Esophagus muscularis mucosa (tissue), 4 donors: ENCODE measurements at regions not wholly inside any gene's neighbourhood (a gene's known extent, or its start where the extent isn't known, plus 50 kb on each side); places are given as distances from the start of the nearest gene placed in this dataset.
"Not testable (repeated sequence)": the region's sequence is repeated elsewhere in the genome, so short reads cannot be mapped to it uniquely, and the experiment has no call there.

Experiments used
- DNase-seq: peaks from one replicate; pipeline ENCODE4 v3.0.0-alpha.2; 2017; ENCODE audit errors: extremely low spot score
- H3K27ac ChIP-seq, 4 donors: fragments of 200-600 bp; sonication (generic); replicated peaks in 1 of 4; 1 replicate in 3 of 4; 2 replicates in 1 of 4; pipeline ENCODE4 v1.5.1; 2016 to 2019; ENCODE audit warnings: mild to moderate bottlenecking in 1 of 4
- H3K27me3 ChIP-seq, 4 donors: fragments of 200-600 bp; sonication (generic); one replicate each; pipeline versions ENCODE4 v1.5.1 to v1.6.0; 2016 to 2019
- H3K36me3 ChIP-seq, 4 donors: fragments of 200-600 bp; sonication (generic); one replicate each; pipeline ENCODE4 v1.5.1; 2016 to 2019
- H3K4me1 ChIP-seq, 4 donors: fragments of 200-600 bp; sonication (generic); one replicate each; pipeline ENCODE4 v1.5.1; 2016 to 2019
- H3K4me3 ChIP-seq, 4 donors: fragments of 200-600 bp; sonication (generic); 1 replicate in 2 of 4; 2 replicates in 2 of 4; pipeline ENCODE4 v1.5.1; 2016 to 2019; ENCODE audit warnings: mild to moderate bottlenecking in 4 of 4, moderate library complexity in 1 of 4
- H3K9me3 ChIP-seq, 4 donors: fragments of 200-600 bp; sonication (generic); 1 replicate in 3 of 4; 2 replicates in 1 of 4; pipeline ENCODE4 v1.5.1; 2016 to 2019
- CTCF ChIP-seq, 3 experiments: fragments of 200-600 bp in 2 of 3; fragments of 450-650 bp in 1 of 3; sonication (generic) in 2 of 3; IDR thresholded peaks; one replicate each; pipeline ENCODE4 v1.5.1; 2017 to 2019; ENCODE audit warnings: antibody characterized with exemption in 3 of 3, mild to moderate bottlenecking in 2 of 3, moderate library complexity in 1 of 3
- EP300 ChIP-seq: sonication (generic); formaldehyde crosslinking; IDR thresholded peaks from one replicate; pipeline ENCODE4 v1.6.1; 2017; ENCODE audit warnings: antibody characterized with exemption
- POLR2A ChIP-seq: fragments of 450-650 bp; IDR thresholded peaks from one replicate; pipeline ENCODE4 v1.6.1; 2017; ENCODE audit warnings: antibody characterized with exemption, moderate library complexity, mild to moderate bottlenecking, low read depth
- POLR2AphosphoS5 ChIP-seq, 2 donors: sonication (generic); formaldehyde crosslinking; IDR thresholded peaks; one replicate each; pipeline ENCODE4 v1.6.1; 2017; ENCODE audit warnings: antibody characterized with exemption in 2 of 2
- WGBS: methylation state at CpG from one replicate; pipeline ENCODE4 v1.1.5; 2018; 5-methylcytosine and 5-hydroxymethylcytosine counted together
- intact Hi-C: fragments of 100-400 bp; cut with DNase I; formaldehyde crosslinking; loops from one replicate; pipeline ENCODE4 v1.15.1; 2023

GRCh38 chr10:78231327-78231726 lies 197.7 kb downstream of the RPS24 start:
- Histone ChIP-seq H3K36me3 (no peaks in the 10 kb centered on the region), H3K27ac (no peak overlapping the region), H3K4me1 (peaks cover 6 to 13% (median 10%) of the 10 kb centered on the region in 4 donors), H3K27me3 (no peaks in the 10 kb centered on the region), H3K4me3 (no peak overlapping the region), H3K9me3 (no peaks in the 10 kb centered on the region)
- intact Hi-C loops = no loop called here
- no peak for DNase-seq
- TF ChIP-seq POLR2A (no peak), POLR2AphosphoS5 (IDR thresholded peaks at IDR 0.05) (no peak), CTCF (IDR thresholded peaks at IDR 0.05) (no peak), EP300 (no peak)
- 88% methylated on average over 5 of the region's 5 CpGs for WGBS

DNA sequence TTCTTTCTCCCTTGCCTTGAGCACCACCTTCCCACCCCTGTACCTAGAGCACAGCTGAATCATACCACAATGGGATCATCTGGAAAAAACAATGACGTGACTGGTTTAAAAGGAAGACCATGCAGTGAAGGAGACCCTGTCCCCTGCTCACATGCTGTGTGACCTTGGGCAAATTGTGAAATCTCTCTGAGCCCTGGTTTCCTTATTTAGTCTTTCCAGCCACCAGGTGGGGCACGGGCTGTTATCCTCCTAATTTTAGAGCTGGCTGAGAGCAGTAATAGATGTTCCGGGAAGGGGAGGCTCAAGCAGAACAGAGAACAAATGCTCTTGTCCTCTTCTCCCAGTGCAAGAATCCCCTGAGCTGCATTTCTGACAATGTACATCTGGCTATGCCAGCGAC lies 198.3 kb downstream of the RPS24 start:
- DNase-seq = no peak
- intact Hi-C loops = no loop called here
- TF ChIP-seq POLR2A (no peak), EP300 (no peak), CTCF (IDR thresholded peaks at IDR 0.05) (peak; percentile 33 to 46 (median 38)), POLR2AphosphoS5 (IDR thresholded peaks at IDR 0.05) (peak in 1 of 2 donors; percentile 28)
- 36% methylated on average over 4 of the region's 4 CpGs for WGBS
- Histone ChIP-seq H3K9me3 (no peaks in the 10 kb centered on the region), H3K27me3 (no peaks in the 10 kb centered on the region), H3K36me3 (no peaks in the 10 kb centered on the region), H3K4me3 (no peak overlapping the region), H3K27ac (peak overlapping the region in 2 of 4 donors; percentile 43 to 57), H3K4me1 (peaks cover 6 to 13% (median 10%) of the 10 kb centered on the region in 4 donors)

- no peaks in the 10 kb centered on the region for H3K27me3 ChIP-seq
- no peaks in the 10 kb centered on the region for H3K9me3 ChIP-seq
- WGBS = 78% methylated on average over 6 of the region's 7 CpGs
- no peaks in the 10 kb centered on the region for H3K36me3 ChIP-seq
- H3K4me1 ChIP-seq = peaks cover 6 to 13% (median 10%) of the 10 kb centered on the region in 4 donors
- no peak overlapping the region for H3K4me3 ChIP-seq
- intact Hi-C loops = no loop called here
- TF ChIP-seq POLR2AphosphoS5 (IDR thresholded peaks at IDR 0.05) (no peak), EP300 (no peak), CTCF (IDR thresholded peaks at IDR 0.05) (no peak), POLR2A (no peak)
- H3K27ac ChIP-seq = no peak overlapping the region
- no peak for DNase-seq
These were observed 202.9 kb downstream of the RPS24 start for GRCh38 chr10:78236416-78237015.

DNA sequence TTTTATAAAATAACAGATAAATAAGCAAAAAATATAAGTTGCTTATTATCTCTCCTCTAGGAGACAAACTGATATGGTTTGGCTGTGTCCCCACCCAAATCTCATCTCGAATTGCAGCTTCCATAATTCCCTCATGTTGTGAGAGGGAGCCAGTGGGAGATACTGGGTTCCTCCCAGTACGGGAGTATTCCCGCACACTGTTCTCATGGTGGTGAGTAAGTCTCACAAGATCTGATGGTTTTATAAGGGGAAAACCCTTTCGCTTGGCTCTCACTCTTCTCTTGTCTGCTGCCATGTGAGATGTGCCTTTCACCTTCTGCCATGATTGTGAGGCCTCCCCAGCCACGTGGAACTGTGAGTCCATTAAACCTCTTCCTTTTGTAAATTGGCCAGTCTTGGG lies 204.3 kb downstream of the RPS24 start:
- intact Hi-C loops, H3K27me3 ChIP-seq, H3K4me1 ChIP-seq, H3K27ac ChIP-seq, H3K9me3 ChIP-seq, DNase-seq, H3K4me3 ChIP-seq, H3K36me3 ChIP-seq: not testable (repeated sequence)
- WGBS = 83% methylated on average over 5 of the region's 5 CpGs

DNA sequence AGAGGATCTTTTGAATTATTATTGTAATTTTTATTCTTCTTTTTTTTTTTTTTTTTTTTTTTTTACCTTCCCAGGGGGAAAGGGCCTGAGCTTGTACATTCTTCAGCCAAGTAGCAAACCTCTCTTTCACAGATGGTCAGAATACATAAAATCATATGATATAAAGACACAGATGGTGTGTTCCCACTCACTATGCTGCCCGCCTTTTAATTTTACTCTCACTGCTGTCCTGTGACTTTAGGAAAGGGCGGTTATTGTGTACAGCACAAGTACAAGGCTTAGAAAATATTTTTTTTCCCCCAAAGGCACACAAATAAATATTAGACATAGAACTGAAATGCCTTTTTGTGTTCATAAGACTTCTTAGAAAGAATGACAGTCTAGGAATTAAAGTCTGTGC lies 213.6 kb downstream of the RPS24 start:
- no peak overlapping the region for H3K4me3 ChIP-seq
- no peaks in the 10 kb centered on the region for H3K27me3 ChIP-seq
- WGBS = 93% methylated on average over 2 of the region's 2 CpGs
- no peak for DNase-seq
- no peak overlapping the region for H3K27ac ChIP-seq
- no peaks in the 10 kb centered on the region for H3K36me3 ChIP-seq
- intact Hi-C loops = no loop called here
- TF ChIP-seq POLR2A (no peak), CTCF (IDR thresholded peaks at IDR 0.05) (no peak), POLR2AphosphoS5 (IDR thresholded peaks at IDR 0.05) (no peak), EP300 (no peak)
- H3K9me3 ChIP-seq = no peaks in the 10 kb centered on the region
- H3K4me1 ChIP-seq = peaks cover 0 to 18% (median 16%) of the 10 kb centered on the region in 4 donors
